Brain microvascular endothelial cell (primary cell): ENCODE measurements at regions not wholly inside any gene's neighbourhood (a gene's known extent, or its start where the extent isn't known, plus 50 kb on each side); places are given as distances from the start of the nearest gene placed in this dataset.
A peak's percentile ranks its signal among the peaks of the same experiment; 100 is the strongest.
"Not testable (repeated sequence)": the region's sequence is repeated elsewhere in the genome, so short reads cannot be mapped to it uniquely, and the experiment has no call there.

ENCODE experiments used
- DNase-seq: peaks from one replicate; pipeline ENCODE4 v3.0.0-alpha.2; 2020
- H3K27ac ChIP-seq: fragments of 250-450 bp; sonication (Bioruptor Pico); 2 replicates; pipeline ENCODE4 v1.5.1; 2020; ENCODE audit warnings: mild to moderate bottlenecking, moderate library complexity
- H3K27me3 ChIP-seq: fragments of 250-450 bp; sonication (Bioruptor Pico); replicated peaks from 2 replicates; pipeline ENCODE4 v1.5.1; 2020; ENCODE audit warnings: mild to moderate bottlenecking
- H3K36me3 ChIP-seq: fragments of 250-450 bp; sonication (Bioruptor Pico); replicated peaks from 2 replicates; pipeline ENCODE4 v1.5.1; 2020; ENCODE audit warnings: mild to moderate bottlenecking
- H3K4me3 ChIP-seq: 2 replicates; pipeline ENCODE4 v1.5.1; 2011; ENCODE audit warnings: low read depth, mild to moderate bottlenecking, control low read depth, low read length, moderate library complexity
- CTCF ChIP-seq: IDR thresholded peaks from 2 replicates; pipeline ENCODE4 v1.5.1; 2011; ENCODE audit warnings: low read depth, mild to moderate bottlenecking, moderate library complexity, low read length, control low read depth, inconsistent platforms; ENCODE audit errors: missing control alignments
- in situ Hi-C: cut with HindIII; loops from 2 replicates; pipeline ENCODE4 v1.10.0; 2017; ENCODE audit warnings: low sequenced_read_pairs, low pct_ligation_motif_present

GRCh38 chr3:193023218-193023617 is 105.6 kb upstream of the MB21D2 start:
- no peaks in the 10 kb centered on the region for H3K27me3 ChIP-seq
- TF ChIP-seq CTCF, result no peak
- no peaks in the 10 kb centered on the region for H3K36me3 ChIP-seq
- no peak overlapping the region for H3K4me3 ChIP-seq
- H3K27ac ChIP-seq, result no peak overlapping the region
- DNase-seq, result no peak
- in situ Hi-C loops, result no loop called here

- in situ Hi-C loops, result loop anchor here (25.0 kb wide), 1 partner anchor 216 kb away; no protein-coding TSS in a partner anchor
- no peak for TF ChIP-seq CTCF
- DNase-seq, result no peak
- Histone ChIP-seq H3K27me3 (no peaks in the 10 kb centered on the region), H3K36me3 (no peaks in the 10 kb centered on the region), H3K4me3 (no peak overlapping the region), H3K27ac (no peak overlapping the region)
Measured at GRCh38 chr3:193028258-193028657, 110.6 kb upstream of the MB21D2 start.

GRCh38 chr3:193029800-193030199 is 112.1 kb upstream of the MB21D2 start:
- Histone ChIP-seq H3K27me3 (no peaks in the 10 kb centered on the region), H3K36me3 (no peaks in the 10 kb centered on the region), H3K4me3 (no peak overlapping the region), H3K27ac (no peak overlapping the region)
- TF ChIP-seq CTCF, result no peak
- no peak for DNase-seq
- in situ Hi-C loops, result loop anchor here (25.0 kb wide), 1 partner anchor 217 kb away; no protein-coding TSS in a partner anchor

GRCh38 chr3:193030276-193030675 is 112.6 kb upstream of the MB21D2 start:
- in situ Hi-C loops, result loop anchor here (25.0 kb wide), 1 partner anchor 218 kb away; no protein-coding TSS in a partner anchor
- TF ChIP-seq CTCF, result no peak
- Histone ChIP-seq H3K36me3 (no peaks in the 10 kb centered on the region), H3K27ac (no peak overlapping the region), H3K4me3 (no peak overlapping the region), H3K27me3 (no peaks in the 10 kb centered on the region)
- DNase-seq, result peak; percentile 30

GRCh38 chr3:193031911-193032310 is 114.3 kb upstream of the MB21D2 start:
- in situ Hi-C loops, result loop anchor here (25.0 kb wide), 1 partner anchor 220 kb away; no protein-coding TSS in a partner anchor
- Histone ChIP-seq H3K4me3 (no peak overlapping the region), H3K27ac (no peak overlapping the region), H3K27me3 (no peaks in the 10 kb centered on the region), H3K36me3 (no peaks in the 10 kb centered on the region)
- DNase-seq, result no peak
- no peak for TF ChIP-seq CTCF

GRCh38 chr3:193033226-193033780 is 115.6 kb upstream of the MB21D2 start:
- no peak overlapping the region for H3K27ac ChIP-seq
- TF ChIP-seq CTCF, result no peak
- DNase-seq, result no peak
- no peaks in the 10 kb centered on the region for H3K36me3 ChIP-seq
- no peaks in the 10 kb centered on the region for H3K27me3 ChIP-seq
- H3K4me3 ChIP-seq, result no peak overlapping the region
- in situ Hi-C loops, result loop anchor here (25.0 kb wide), 1 partner anchor 221 kb away; no protein-coding TSS in a partner anchor

GRCh38 chr3:193037828-193038227 is 120.2 kb upstream of the MB21D2 start:
- not testable (repeated sequence) for DNase-seq, H3K4me3 ChIP-seq, H3K27me3 ChIP-seq, H3K36me3 ChIP-seq, H3K27ac ChIP-seq
- in situ Hi-C loops, result loop anchor here (25.0 kb wide), 1 partner anchor 226 kb away; no protein-coding TSS in a partner anchor
